Parathyroid adenoma (tissue), 2 donors: ENCODE measurements at regions not wholly inside any gene's neighbourhood (a gene's known extent, or its start where the extent isn't known, plus 50 kb on each side); places are given as distances from the start of the nearest gene placed in this dataset.

Experiments
- H2AFZ ChIP-seq: fragments of 300-600 bp; sonication (generic); one replicate; pipeline ENCODE4 v1.7.0; 2017; ENCODE audit warnings: antibody characterized with exemption, mild to moderate bottlenecking
- H3K27ac ChIP-seq: fragments of 300-600 bp; sonication (generic); one replicate; pipeline ENCODE4 v1.7.0; 2017
- H3K27me3 ChIP-seq: fragments of 300-600 bp; sonication (generic); one replicate; pipeline ENCODE4 v1.7.0; 2017; ENCODE audit warnings: low read length; ENCODE audit not compliant: control insufficient read depth, insufficient read depth
- H3K36me3 ChIP-seq: fragments of 300-600 bp; sonication (generic); one replicate; pipeline ENCODE4 v1.7.0; 2017; ENCODE audit warnings: low read length; ENCODE audit not compliant: control insufficient read depth, insufficient read depth
- H3K4me1 ChIP-seq: fragments of 300-600 bp; sonication (generic); one replicate; pipeline ENCODE4 v1.7.0; 2017; ENCODE audit warnings: control low read depth
- H3K4me2 ChIP-seq: fragments of 300-600 bp; sonication (generic); one replicate; pipeline ENCODE4 v1.7.0; 2017; ENCODE audit warnings: low read length
- H3K4me3 ChIP-seq: fragments of 300-600 bp; sonication (generic); one replicate; pipeline ENCODE4 v1.7.0; 2017; ENCODE audit warnings: low read depth, low read length
- H3K79me2 ChIP-seq: fragments of 300-600 bp; sonication (generic); one replicate; pipeline ENCODE4 v1.7.0; 2017; ENCODE audit warnings: control low read depth
- H3K9ac ChIP-seq: fragments of 300-600 bp; sonication (generic); one replicate; pipeline ENCODE4 v1.7.0; 2017; ENCODE audit warnings: mild to moderate bottlenecking
- H3K9me3 ChIP-seq: fragments of 300-600 bp; sonication (generic); one replicate; pipeline ENCODE4 v1.7.0; 2017; ENCODE audit warnings: low read length; ENCODE audit not compliant: control insufficient read depth
- CTCF ChIP-seq: fragments of 300-600 bp; sonication (generic); IDR thresholded peaks from one replicate; pipeline ENCODE4 v1.7.0; 2017; ENCODE audit warnings: antibody characterized with exemption, mild to moderate bottlenecking
- donor health status: primary hyperparathyroidism.

- no peaks in the 10 kb centered on the region for H3K9me3 ChIP-seq
- H3K79me2 ChIP-seq: no peaks in the 10 kb centered on the region
- TF ChIP-seq CTCF: no peak
- H3K4me2 ChIP-seq: no peak overlapping the region
- no peak overlapping the region for H2AFZ ChIP-seq
- H3K27ac ChIP-seq: no peak overlapping the region
- H3K27me3 ChIP-seq: no peaks in the 10 kb centered on the region
- no peak overlapping the region for H3K4me3 ChIP-seq
- no peaks in the 10 kb centered on the region for H3K4me1 ChIP-seq
- H3K9ac ChIP-seq: no peak overlapping the region
- H3K36me3 ChIP-seq: no peaks in the 10 kb centered on the region
Measured at GRCh38 chr2:182540252-182540651, 113.4 kb upstream of the PDE1A start.

GRCh38 chr2:182541268-182541667, 114.4 kb upstream of the PDE1A start:
- Histone ChIP-seq H3K79me2 (no peaks in the 10 kb centered on the region), H3K4me2 (no peak overlapping the region), H3K4me3 (no peak overlapping the region), H3K36me3 (no peaks in the 10 kb centered on the region), H3K9ac (no peak overlapping the region), H3K27me3 (no peaks in the 10 kb centered on the region), H3K9me3 (no peaks in the 10 kb centered on the region), H3K4me1 (no peaks in the 10 kb centered on the region), H3K27ac (no peak overlapping the region), H2AFZ (no peak overlapping the region)
- no peak for TF ChIP-seq CTCF

- TF ChIP-seq CTCF: no peak
- no peak overlapping the region for H3K27ac ChIP-seq
Measured at GRCh38 chr2:182542501-182543258, 115.8 kb upstream of the PDE1A start.

GRCh38 chr2:182543741-182544525, 117.1 kb upstream of the PDE1A start:
- Histone ChIP-seq H2AFZ (no peak overlapping the region), H3K27ac (no peak overlapping the region), H3K79me2 (no peaks in the 10 kb centered on the region), H3K4me2 (no peak overlapping the region), H3K4me1 (no peaks in the 10 kb centered on the region), H3K27me3 (no peaks in the 10 kb centered on the region), H3K9me3 (no peaks in the 10 kb centered on the region), H3K4me3 (no peak overlapping the region), H3K36me3 (no peaks in the 10 kb centered on the region), H3K9ac (no peak overlapping the region)
- no peak for TF ChIP-seq CTCF

More at GRCh38 chr2:182542501-182543258, 115.8 kb upstream of the PDE1A start:
- no peaks in the 10 kb centered on the region for H3K4me1 ChIP-seq
- H3K27me3 ChIP-seq: no peaks in the 10 kb centered on the region
- no peak overlapping the region for H2AFZ ChIP-seq
- no peak overlapping the region for H3K9ac ChIP-seq
- H3K4me2 ChIP-seq: no peak overlapping the region
- no peaks in the 10 kb centered on the region for H3K79me2 ChIP-seq
- no peak overlapping the region for H3K4me3 ChIP-seq
- no peaks in the 10 kb centered on the region for H3K9me3 ChIP-seq
- no peaks in the 10 kb centered on the region for H3K36me3 ChIP-seq
